IMR-90 (cell line): ENCODE measurements at regions not wholly inside any gene's neighbourhood (a gene's known extent, or its start where the extent isn't known, plus 50 kb on each side); places are given as distances from the start of the nearest gene placed in this dataset.
"Not testable (repeated sequence)": the region's sequence is repeated elsewhere in the genome, so short reads cannot be mapped to it uniquely, and the experiment has no call there.

Source experiments
- ATAC-seq: fragments of 200-7000 bp; cut with Tn5 transposase; 2 replicates; pipeline ENCODE4 v1.9.1; 2020; ENCODE audit warnings: low read depth, mild to moderate bottlenecking, moderate library complexity
- BruUV-seq: library from RNA; stranded (reverse); fragments of 400-500 nt; replicated peaks from 2 replicates; lab custom pipeline; 2021; lab: Mats Ljungman, UMichigan
- CTCF ChIA-PET: fragments of 300-600 bp; formaldehyde crosslinking; extraction: SDS; loops from one replicate; lab custom pipeline; 2021; ENCODE audit warnings: antibody characterized with exemption; lab: Yijun Ruan, JAX
- POLR2A ChIA-PET: fragments of 300-600 bp; sonication (Branson Sonifier 250); formaldehyde crosslinking; loops from one replicate; lab custom pipeline; 2022; ENCODE audit warnings: antibody characterized with exemption; ENCODE audit not compliant: unreplicated experiment; lab: Charles Lee
- DNase-seq: peaks from one replicate; pipeline ENCODE4 v3.0.0; 2013
- H2AFZ ChIP-seq: replicated peaks from 2 replicates; pipeline ENCODE3; 2013; ENCODE audit warnings: low read length, mild to moderate bottlenecking; ENCODE audit not compliant: poor library complexity
- H2AK5ac ChIP-seq: 2 replicates; pipeline ENCODE4 v1.6.1; 2013; ENCODE audit warnings: low read depth, low read length, inconsistent platforms
- H2AK9ac ChIP-seq: replicated peaks from 2 replicates; pipeline ENCODE3; 2013; ENCODE audit warnings: mild to moderate bottlenecking, low read depth, low read length, moderate library complexity; ENCODE audit not compliant: poor library complexity
- H2BK120ac ChIP-seq: 2 replicates; pipeline ENCODE4 v1.6.1; 2013; ENCODE audit warnings: low read depth, low read length, inconsistent platforms
- H2BK15ac ChIP-seq: 3 replicates; pipeline ENCODE4 v1.6.1; 2013; ENCODE audit warnings: low read depth, low read length, inconsistent platforms
- H2BK20ac ChIP-seq: 2 replicates; pipeline ENCODE4 v1.6.1; 2013; ENCODE audit warnings: low read depth, mild to moderate bottlenecking, inconsistent platforms, low read length, moderate library complexity
- H2BK5ac ChIP-seq: 2 replicates; pipeline ENCODE4 v1.6.1; 2013; ENCODE audit warnings: mild to moderate bottlenecking, low read depth, low read length, inconsistent platforms; ENCODE audit not compliant: poor library complexity, severe bottlenecking
- H3K14ac ChIP-seq: replicated peaks from 2 replicates; pipeline ENCODE4 v1.6.1; 2013; ENCODE audit warnings: low read depth, low read length, inconsistent platforms
- H3K18ac ChIP-seq: 2 replicates; pipeline ENCODE4 v1.6.1; 2013; ENCODE audit warnings: low read depth, low read length, control low read depth
- H3K23ac ChIP-seq: 2 replicates; pipeline ENCODE4 v1.6.1; 2013; ENCODE audit warnings: low read depth, low read length, inconsistent platforms
- H3K27ac ChIP-seq: 2 replicates; pipeline ENCODE4 v1.5.1; 2013; ENCODE audit warnings: mild to moderate bottlenecking, control low read depth, low read length; ENCODE audit not compliant: insufficient read depth
- H3K27me3 ChIP-seq: 2 replicates; pipeline ENCODE4 v1.6.1; 2013; ENCODE audit warnings: low read length; ENCODE audit not compliant: control insufficient read depth, insufficient read depth
- H3K36me3 ChIP-seq: 2 replicates; pipeline ENCODE4 v1.6.1; 2013; ENCODE audit warnings: low read length, mixed read lengths; ENCODE audit not compliant: control insufficient read depth, insufficient read depth
- H3K4ac ChIP-seq: 2 replicates; pipeline ENCODE4 v1.6.1; 2013; ENCODE audit warnings: low read depth, low read length, inconsistent platforms
- H3K4me1 ChIP-seq: 2 replicates; pipeline ENCODE4 v1.6.1; 2013; ENCODE audit warnings: low read length, mixed read lengths; ENCODE audit not compliant: control insufficient read depth, insufficient read depth
- H3K4me2 ChIP-seq: 2 replicates; pipeline ENCODE4 v1.6.1; 2013; ENCODE audit warnings: low read depth, mild to moderate bottlenecking, control low read depth, low read length, moderate library complexity
- H3K4me3 ChIP-seq: 2 replicates; pipeline ENCODE4 v1.5.1; 2013; ENCODE audit warnings: low read depth, mild to moderate bottlenecking, control low read depth, low read length, moderate library complexity; ENCODE audit not compliant: insufficient read depth
- H3K56ac ChIP-seq: 2 replicates; pipeline ENCODE4 v1.6.1; 2013; ENCODE audit warnings: low read length, inconsistent platforms; ENCODE audit not compliant: insufficient read depth; ENCODE audit errors: extremely low read depth
- H3K79me1 ChIP-seq, 2 experiments: 2 replicates each; pipeline ENCODE4 v1.6.1; 2013; ENCODE audit warnings: low read length in 2 of 2, inconsistent platforms in 1 of 2, low read depth in 1 of 2
- H3K9ac ChIP-seq: 2 replicates; pipeline ENCODE4 v1.6.1; 2013; ENCODE audit warnings: low read depth, low read length, control low read depth
- H3K9me1 ChIP-seq: 2 replicates; pipeline ENCODE4 v1.6.1; 2013; ENCODE audit warnings: low read length, inconsistent platforms; ENCODE audit not compliant: insufficient read depth
- H3K9me3 ChIP-seq: 2 replicates; pipeline ENCODE4 v1.6.1; 2013; ENCODE audit warnings: low read length; ENCODE audit not compliant: control insufficient read depth, insufficient read depth
- H4K20me1 ChIP-seq: 2 replicates; pipeline ENCODE4 v1.6.1; 2013; ENCODE audit warnings: low read length, inconsistent platforms; ENCODE audit not compliant: insufficient read depth
- H4K5ac ChIP-seq: 2 replicates; pipeline ENCODE4 v1.6.1; 2013; ENCODE audit warnings: mild to moderate bottlenecking, low read depth, low read length, control low read depth
- H4K8ac ChIP-seq, 2 experiments: 2 replicates each; pipeline ENCODE4 v1.6.1; 2013; ENCODE audit warnings: low read depth in 2 of 2, low read length in 2 of 2, control low read depth in 1 of 2, inconsistent platforms in 1 of 2
- H4K91ac ChIP-seq: 2 replicates; pipeline ENCODE4 v1.6.1; 2013; ENCODE audit warnings: low read depth, low read length, inconsistent platforms; ENCODE audit not compliant: insufficient read depth
- WGBS, 2 experiments: methylation state at CpG; one replicate each; pipeline versions ENCODE4 v1.1.5 to v1.1.7; 2013; ENCODE audit warnings: missing lambda C conversion rate in 2 of 2; ENCODE audit not compliant: insufficient read length in 1 of 2; ENCODE audit errors: extremely low coverage in 2 of 2; 5-methylcytosine and 5-hydroxymethylcytosine counted together
- dilution Hi-C: fragments of 300-500 bp; cut with HindIII; formaldehyde crosslinking; loops from one replicate; pipeline ENCODE4 v1.14.3; 2018; ENCODE audit warnings: low sequenced_read_pairs; ENCODE audit not compliant: unreplicated experiment
- in situ Hi-C: fragments of 300-500 bp; cut with MboI; formaldehyde crosslinking; loops from 3 replicates; pipeline ENCODE4 v1.14.3; 2019; ENCODE audit warnings: low sequenced_read_pairs, inconsistent platforms, mixed read lengths
- intact Hi-C: fragments of 100-400 bp; cut with micrococcal nuclease; formaldehyde crosslinking; loops from 2 replicates; pipeline ENCODE4 v1.10.0; 2022

DNA sequence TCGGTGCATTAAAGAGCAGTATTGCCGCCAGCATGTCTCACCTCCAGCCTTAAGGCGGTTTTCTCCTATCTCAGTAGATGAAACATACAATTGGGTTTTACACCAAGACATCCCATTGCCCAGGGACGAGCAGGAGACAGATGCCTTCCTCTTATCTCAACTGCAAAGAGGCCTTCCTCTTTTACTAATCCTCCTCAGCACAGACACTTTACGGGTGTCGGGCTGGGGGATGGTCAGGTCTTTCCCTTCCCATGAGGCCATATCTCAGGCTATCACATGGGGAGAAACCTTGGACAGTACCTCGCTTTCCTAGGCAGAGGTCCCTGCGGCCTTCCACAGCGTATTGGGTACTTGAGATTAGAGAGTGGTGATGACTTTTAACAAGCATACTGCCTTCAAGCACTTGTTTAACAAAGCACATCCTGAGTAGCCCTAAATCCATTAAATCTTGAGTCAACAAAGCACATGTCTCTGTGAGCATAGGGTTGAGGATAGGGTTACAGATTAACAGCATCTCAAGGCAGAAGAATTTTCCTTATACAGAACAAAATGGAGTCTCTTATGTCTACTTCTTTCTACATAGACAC lies 60.8 kb upstream of the APBB1IP start:
- H3K9me3 ChIP-seq, CTCF ChIA-PET, H2AK9ac ChIP-seq, BruUV-seq, H3K4me1 ChIP-seq, H3K9ac ChIP-seq, H3K4ac ChIP-seq, in situ Hi-C loops, H4K5ac ChIP-seq, dilution Hi-C loops, DNase-seq, H2BK120ac ChIP-seq, H4K91ac ChIP-seq, H2BK15ac ChIP-seq, H3K4me2 ChIP-seq, H2AFZ ChIP-seq, H3K14ac ChIP-seq, intact Hi-C loops, H2BK5ac ChIP-seq, H3K9me1 ChIP-seq, H2BK20ac ChIP-seq, H3K23ac ChIP-seq, H4K20me1 ChIP-seq, H3K27ac ChIP-seq, H3K4me3 ChIP-seq, H3K79me1 ChIP-seq, H3K18ac ChIP-seq, H4K8ac ChIP-seq, ATAC-seq, H3K27me3 ChIP-seq, POLR2A ChIA-PET, H3K56ac ChIP-seq, H2AK5ac ChIP-seq, H3K36me3 ChIP-seq: not testable (repeated sequence)
- WGBS, 2 experiments = no CpG with 5 or more reads among the region's 9 CpGs
